ENCODE measurements at regions not wholly inside any gene's neighbourhood (a gene's known extent, or its start where the extent isn't known, plus 50 kb on each side); places are given as distances from the start of the nearest gene placed in this dataset.

GRCh38 chr21:19553919-19554615 is 1150.5 kb upstream of the TMPRSS15 start:
- no peak for DNase-seq
- H3K9me3 ChIP-seq (ENCODE audit: control insufficient read depth, low read length, poor library complexity, severe bottlenecking): peaks cover 4% of the 10 kb centered on the region
- ATAC-seq: no peak
- H3K4me1 Mint-ChIP-seq: no peaks in the 10 kb centered on the region
- H3K27ac Mint-ChIP-seq: no peak overlapping the region
- H3K36me3 Mint-ChIP-seq (ENCODE audit: low read depth): no peaks in the 10 kb centered on the region
- no peak overlapping the region for H3K4me3 Mint-ChIP-seq
- no peaks in the 10 kb centered on the region for H3K27me3 Mint-ChIP-seq

- ATAC-seq: no peak
- peaks cover 4% of the 10 kb centered on the region for H3K9me3 ChIP-seq (ENCODE audit: control insufficient read depth, low read length, poor library complexity, severe bottlenecking)
- Mint-ChIP-seq H3K4me1 (no peaks in the 10 kb centered on the region), H3K4me3 (no peak overlapping the region), H3K27me3 (no peaks in the 10 kb centered on the region), H3K36me3 (ENCODE audit: low read depth) (no peaks in the 10 kb centered on the region), H3K27ac (no peak overlapping the region)
- no peak for DNase-seq
These were observed 1153.5 kb upstream of the TMPRSS15 start for GRCh38 chr21:19557046-19557445.

GRCh38 chr21:19557488-19557887 is 1153.9 kb upstream of the TMPRSS15 start:
- Mint-ChIP-seq H3K4me1 (no peaks in the 10 kb centered on the region), H3K36me3 (ENCODE audit: low read depth) (no peaks in the 10 kb centered on the region), H3K4me3 (no peak overlapping the region), H3K27me3 (no peaks in the 10 kb centered on the region), H3K27ac (no peak overlapping the region)
- peaks cover 4% of the 10 kb centered on the region for H3K9me3 ChIP-seq (ENCODE audit: control insufficient read depth, low read length, poor library complexity, severe bottlenecking)
- no peak for ATAC-seq
- DNase-seq: no peak

DNA sequence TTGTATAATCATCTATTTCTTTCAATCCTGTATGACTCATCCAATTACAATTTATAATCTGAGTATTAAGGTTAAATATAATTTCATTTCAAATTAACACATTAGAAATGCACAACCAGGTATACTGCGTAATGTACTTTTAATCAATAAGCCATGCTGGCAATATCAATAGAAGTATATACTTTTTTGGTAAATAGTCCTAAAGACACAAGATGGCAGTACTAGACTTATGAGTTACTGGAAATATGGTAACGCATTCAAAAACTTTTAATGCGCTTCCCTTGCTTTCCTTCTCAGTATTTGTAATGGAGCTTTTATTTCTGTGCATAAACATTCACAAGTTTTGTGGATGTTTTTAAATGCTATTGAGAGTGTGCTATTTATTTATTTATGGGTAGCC is 1162.0 kb upstream of the TMPRSS15 start:
- Mint-ChIP-seq H3K27me3 (no peaks in the 10 kb centered on the region), H3K4me1 (no peaks in the 10 kb centered on the region), H3K27ac (no peak overlapping the region), H3K36me3 (ENCODE audit: low read depth) (no peaks in the 10 kb centered on the region), H3K4me3 (no peak overlapping the region)
- H3K9me3 ChIP-seq (ENCODE audit: control insufficient read depth, low read length, poor library complexity, severe bottlenecking): no peaks in the 10 kb centered on the region
- no peak for DNase-seq
- no peak for ATAC-seq

- H3K9me3 ChIP-seq (ENCODE audit: control insufficient read depth, low read length, poor library complexity, severe bottlenecking): no peaks in the 10 kb centered on the region
- Mint-ChIP-seq H3K27ac (no peak overlapping the region), H3K27me3 (no peaks in the 10 kb centered on the region), H3K4me1 (no peaks in the 10 kb centered on the region), H3K4me3 (no peak overlapping the region), H3K36me3 (ENCODE audit: low read depth) (no peaks in the 10 kb centered on the region)
- ATAC-seq (no peak), DNase-seq (no peak)
These were observed 1163.4 kb upstream of the TMPRSS15 start for GRCh38 chr21:19566975-19567374.

DNA sequence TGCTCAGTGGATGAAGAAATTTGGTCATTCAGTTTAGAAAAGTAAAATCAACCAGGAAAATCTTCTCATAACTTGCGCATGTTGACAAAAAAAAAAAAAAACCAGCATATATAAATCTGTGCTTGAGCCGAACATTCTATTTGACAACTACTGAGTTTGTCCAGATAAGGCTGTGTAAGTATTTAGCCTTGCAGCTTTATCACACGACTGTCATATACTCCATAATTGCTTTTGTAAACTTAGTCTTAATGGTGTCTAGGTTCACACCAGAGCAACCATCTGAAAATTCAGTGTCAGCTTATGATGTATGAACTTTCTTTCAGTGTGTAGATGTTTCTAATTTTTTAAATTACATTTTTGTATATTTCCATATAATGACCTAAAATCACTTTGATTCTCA is 1173.8 kb upstream of the TMPRSS15 start:
- no peaks in the 10 kb centered on the region for H3K4me1 Mint-ChIP-seq
- H3K4me3 Mint-ChIP-seq: no peak overlapping the region
- H3K9me3 ChIP-seq (ENCODE audit: control insufficient read depth, low read length, poor library complexity, severe bottlenecking): no peaks in the 10 kb centered on the region
- H3K27ac Mint-ChIP-seq: no peak overlapping the region
- H3K27me3 Mint-ChIP-seq: no peaks in the 10 kb centered on the region
- no peaks in the 10 kb centered on the region for H3K36me3 Mint-ChIP-seq (ENCODE audit: low read depth)
- no peak for DNase-seq
- no peak for ATAC-seq

- no peaks in the 10 kb centered on the region for H3K9me3 ChIP-seq (ENCODE audit: control insufficient read depth, low read length, poor library complexity, severe bottlenecking)
- no peaks in the 10 kb centered on the region for H3K4me1 Mint-ChIP-seq
- no peak overlapping the region for H3K27ac Mint-ChIP-seq
- no peaks in the 10 kb centered on the region for H3K27me3 Mint-ChIP-seq
- no peaks in the 10 kb centered on the region for H3K36me3 Mint-ChIP-seq (ENCODE audit: low read depth)
- no peak overlapping the region for H3K4me3 Mint-ChIP-seq
- DNase-seq (no peak), ATAC-seq (no peak)
These were observed 1186.5 kb upstream of the TMPRSS15 start for GRCh38 chr21:19590044-19590443.

DNA sequence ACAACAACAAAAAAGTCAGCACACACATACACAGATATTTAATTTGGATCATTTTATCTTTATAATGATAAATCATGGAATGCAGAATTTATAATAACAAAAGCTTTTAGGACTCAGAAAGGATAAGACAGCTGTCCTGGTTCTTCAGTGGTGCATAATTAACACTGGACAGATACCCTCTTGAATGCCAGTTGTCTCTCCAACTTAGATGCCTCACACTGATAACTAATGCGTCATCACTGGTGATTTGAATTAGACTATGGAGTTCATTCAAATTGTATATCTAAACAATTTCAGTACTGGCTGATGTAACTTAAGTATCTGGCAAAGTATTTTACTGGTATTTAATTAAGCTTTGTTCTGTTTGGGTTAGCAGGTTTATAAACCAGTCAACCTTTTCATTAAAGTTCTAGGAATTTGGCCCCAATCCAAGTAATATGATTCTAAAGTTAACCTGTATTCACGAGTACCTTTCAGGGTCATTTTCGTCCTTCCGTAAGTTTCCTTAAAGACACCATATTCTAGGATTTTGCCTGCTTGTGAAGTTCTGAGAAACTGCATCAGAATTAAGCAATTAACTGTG is 1199.5 kb upstream of the TMPRSS15 start:
- Mint-ChIP-seq H3K4me3 (no peak overlapping the region), H3K4me1 (no peaks in the 10 kb centered on the region), H3K27me3 (no peaks in the 10 kb centered on the region), H3K36me3 (ENCODE audit: low read depth) (no peaks in the 10 kb centered on the region), H3K27ac (no peak overlapping the region)
- no peak for ATAC-seq
- no peak for DNase-seq
- no peaks in the 10 kb centered on the region for H3K9me3 ChIP-seq (ENCODE audit: control insufficient read depth, low read length, poor library complexity, severe bottlenecking)

DNA sequence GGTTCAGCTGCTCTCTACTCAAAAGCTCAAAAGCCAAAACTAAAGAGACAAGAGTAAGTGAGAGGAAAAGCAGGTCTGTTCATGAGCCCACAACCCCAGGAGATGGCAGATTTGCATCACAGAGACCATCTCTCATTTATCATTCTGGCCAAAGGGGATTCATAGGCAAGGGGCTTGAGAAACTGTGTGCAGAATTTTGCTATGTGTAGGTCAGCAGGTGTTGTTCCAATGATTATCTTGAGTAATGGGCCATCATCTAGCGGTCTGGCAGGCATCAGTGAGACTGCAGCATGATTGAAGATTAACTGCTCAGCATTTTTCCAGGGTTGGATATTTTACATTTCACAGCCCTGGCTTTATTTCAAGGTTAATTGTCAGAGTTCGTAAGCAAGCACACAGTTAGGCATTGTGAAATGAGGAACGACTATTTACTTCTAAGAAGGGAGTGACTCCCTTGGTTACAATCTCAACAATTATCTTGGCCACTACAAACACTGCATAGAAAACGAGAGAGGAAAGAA is 1204.6 kb upstream of the TMPRSS15 start:
- no peaks in the 10 kb centered on the region for H3K4me1 Mint-ChIP-seq
- no peak for ATAC-seq
- H3K4me3 Mint-ChIP-seq: no peak overlapping the region

GRCh38 chr21:19609611-19610010 is 1206.0 kb upstream of the TMPRSS15 start:
- no peaks in the 10 kb centered on the region for H3K27me3 Mint-ChIP-seq
- ATAC-seq (no peak), DNase-seq (no peak)
- no peak overlapping the region for H3K4me3 Mint-ChIP-seq
- no peaks in the 10 kb centered on the region for H3K9me3 ChIP-seq (ENCODE audit: control insufficient read depth, low read length, poor library complexity, severe bottlenecking)
- H3K36me3 Mint-ChIP-seq (ENCODE audit: low read depth): no peaks in the 10 kb centered on the region
- no peak overlapping the region for H3K27ac Mint-ChIP-seq
- no peaks in the 10 kb centered on the region for H3K4me1 Mint-ChIP-seq

More for the DNA sequence above, 1204.6 kb upstream of the TMPRSS15 start:
- no peaks in the 10 kb centered on the region for H3K9me3 ChIP-seq (ENCODE audit: control insufficient read depth, low read length, poor library complexity, severe bottlenecking)
- Mint-ChIP-seq H3K27me3 (no peaks in the 10 kb centered on the region), H3K36me3 (ENCODE audit: low read depth) (no peaks in the 10 kb centered on the region), H3K27ac (no peak overlapping the region)
- no peak for DNase-seq

DNA sequence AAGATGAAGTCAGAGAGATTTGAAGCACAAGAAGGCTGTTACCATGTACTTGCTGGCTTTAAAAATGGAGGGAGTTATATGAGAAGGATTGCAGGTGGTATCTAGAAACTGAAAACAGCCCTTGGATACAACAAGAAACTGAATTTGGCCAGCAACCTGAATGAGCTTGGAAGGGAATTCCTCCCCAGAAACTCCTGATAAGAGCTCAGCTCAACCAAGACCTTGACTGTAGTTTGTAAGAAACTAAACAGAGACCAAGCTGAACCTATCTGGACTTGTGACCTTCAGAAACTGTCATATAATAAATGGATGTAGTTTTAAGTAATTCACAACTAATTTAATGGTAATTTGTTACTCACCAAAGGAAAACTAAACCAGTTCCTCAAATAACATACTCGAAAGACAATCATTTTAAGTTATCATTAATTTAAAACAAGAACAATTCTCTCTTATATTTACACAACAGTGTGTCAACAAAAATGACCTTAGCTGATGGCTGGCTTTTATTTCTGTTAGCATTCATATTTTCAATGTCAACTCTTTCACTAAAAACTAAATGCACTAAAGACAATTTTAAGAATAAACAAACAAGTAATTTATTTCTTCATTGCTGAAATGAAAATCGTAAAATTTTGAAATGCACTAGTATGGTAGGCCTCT is 1218.4 kb upstream of the TMPRSS15 start:
- no peaks in the 10 kb centered on the region for H3K9me3 ChIP-seq (ENCODE audit: control insufficient read depth, low read length, poor library complexity, severe bottlenecking)
- no peak overlapping the region for H3K27ac Mint-ChIP-seq
- H3K4me1 Mint-ChIP-seq: no peaks in the 10 kb centered on the region
- no peaks in the 10 kb centered on the region for H3K36me3 Mint-ChIP-seq (ENCODE audit: low read depth)
- no peak overlapping the region for H3K4me3 Mint-ChIP-seq
- no peak for DNase-seq
- ATAC-seq: no peak
- H3K27me3 Mint-ChIP-seq: no peaks in the 10 kb centered on the region

GRCh38 chr21:19640964-19641363 is 1237.4 kb upstream of the TMPRSS15 start:
- no peaks in the 10 kb centered on the region for H3K4me1 Mint-ChIP-seq
- ATAC-seq (no peak), DNase-seq (no peak)
- no peaks in the 10 kb centered on the region for H3K9me3 ChIP-seq (ENCODE audit: control insufficient read depth, low read length, poor library complexity, severe bottlenecking)
- no peak overlapping the region for H3K27ac Mint-ChIP-seq
- no peak overlapping the region for H3K4me3 Mint-ChIP-seq
- no peaks in the 10 kb centered on the region for H3K27me3 Mint-ChIP-seq
- H3K36me3 Mint-ChIP-seq (ENCODE audit: low read depth): no peaks in the 10 kb centered on the region

DNA sequence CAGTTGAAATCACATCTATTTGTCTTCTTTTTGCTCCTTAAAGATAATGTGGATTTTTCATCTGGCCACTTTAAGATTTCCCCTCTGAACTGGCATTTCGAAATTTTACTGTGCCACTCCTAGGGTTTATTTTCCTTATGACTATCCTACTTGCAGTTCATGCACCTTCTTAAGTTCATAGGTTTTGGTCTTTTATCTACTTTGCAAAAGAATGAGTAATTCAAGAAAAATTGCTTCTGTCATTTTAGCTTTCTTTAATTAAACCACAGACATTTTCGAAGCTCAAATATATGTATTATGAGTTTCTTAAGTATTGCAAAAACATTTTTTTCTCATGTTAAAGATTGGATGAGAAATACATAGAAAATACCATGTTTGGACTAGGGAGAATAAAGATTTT is 1244.8 kb upstream of the TMPRSS15 start:
- no peak for ATAC-seq
- H3K36me3 Mint-ChIP-seq (ENCODE audit: low read depth): no peaks in the 10 kb centered on the region
- no peaks in the 10 kb centered on the region for H3K4me1 Mint-ChIP-seq
- H3K4me3 Mint-ChIP-seq: no peak overlapping the region
- no peak for DNase-seq
- no peaks in the 10 kb centered on the region for H3K27me3 Mint-ChIP-seq
- no peaks in the 10 kb centered on the region for H3K9me3 ChIP-seq (ENCODE audit: control insufficient read depth, low read length, poor library complexity, severe bottlenecking)
- no peak overlapping the region for H3K27ac Mint-ChIP-seq

GRCh38 chr21:19683492-19683891 is 1279.9 kb upstream of the TMPRSS15 start:
- no peak overlapping the region for H3K27ac Mint-ChIP-seq
- H3K4me1 Mint-ChIP-seq: no peaks in the 10 kb centered on the region
- peaks cover 3% of the 10 kb centered on the region for H3K9me3 ChIP-seq (ENCODE audit: control insufficient read depth, low read length, poor library complexity, severe bottlenecking)
- no peaks in the 10 kb centered on the region for H3K27me3 Mint-ChIP-seq
- ATAC-seq (no peak), DNase-seq (no peak)
- no peak overlapping the region for H3K4me3 Mint-ChIP-seq
- no peaks in the 10 kb centered on the region for H3K36me3 Mint-ChIP-seq (ENCODE audit: low read depth)
